ENCODE measurements at regions not wholly inside any gene's neighbourhood (a gene's known extent, or its start where the extent isn't known, plus 50 kb on each side); places are given as distances from the start of the nearest gene placed in this dataset.
"Not testable (repeated sequence)": the region's sequence is repeated elsewhere in the genome, so short reads cannot be mapped to it uniquely, and the experiment has no call there.

- FAIRE-seq = no peak
- Histone ChIP-seq H3K27me3 (ENCODE audit: control insufficient read depth, insufficient read depth, low read length) (peaks cover 2% of the 10 kb centered on the region), H3K4me3 (ENCODE audit: low read depth, low read length) (no peak overlapping the region), H3K36me3 (ENCODE audit: control insufficient read depth, insufficient read depth, low read length) (no peaks in the 10 kb centered on the region)
- no peak for TF ChIP-seq CTCF (IDR thresholded peaks at IDR 0.05; ENCODE audit: insufficient read depth, low read length, severe bottlenecking)
- no peak for DNase-seq (ENCODE audit: low read depth)
These were observed 50.5 kb upstream of the PARP4 start for GRCh38 chr13:24563087-24563486.

- DNase-seq (ENCODE audit: low read depth) = peak; percentile 12
- H3K36me3 ChIP-seq (ENCODE audit: control insufficient read depth, insufficient read depth, low read length); FAIRE-seq; H3K4me3 ChIP-seq (ENCODE audit: low read depth, low read length); H3K27me3 ChIP-seq (ENCODE audit: control insufficient read depth, insufficient read depth, low read length): not testable (repeated sequence)
These were observed 51.4 kb upstream of the PARP4 start for GRCh38 chr13:24563971-24564370.

GRCh38 chr13:24564881-24565280, 52.3 kb upstream of the PARP4 start:
- no peak for FAIRE-seq

GRCh38 chr13:24567593-24567992, 55.0 kb upstream of the PARP4 start:
- not testable (repeated sequence) for H3K4me3 ChIP-seq (ENCODE audit: low read depth, low read length); FAIRE-seq; H3K27me3 ChIP-seq (ENCODE audit: control insufficient read depth, insufficient read depth, low read length); H3K36me3 ChIP-seq (ENCODE audit: control insufficient read depth, insufficient read depth, low read length)
- DNase-seq (ENCODE audit: low read depth) = peak; percentile 84

More at GRCh38 chr13:24564881-24565280, 52.3 kb upstream of the PARP4 start:
- H3K4me3 ChIP-seq (ENCODE audit: low read depth, low read length) = no peak overlapping the region
- no peak for DNase-seq (ENCODE audit: low read depth)
- H3K27me3 ChIP-seq (ENCODE audit: control insufficient read depth, insufficient read depth, low read length) = no peaks in the 10 kb centered on the region
- H3K36me3 ChIP-seq (ENCODE audit: control insufficient read depth, insufficient read depth, low read length) = no peaks in the 10 kb centered on the region
- TF ChIP-seq CTCF (IDR thresholded peaks at IDR 0.05; ENCODE audit: insufficient read depth, low read length, severe bottlenecking) = no peak

GRCh38 chr13:24574847-24575246, 62.3 kb upstream of the PARP4 start:
- no peak for TF ChIP-seq CTCF (IDR thresholded peaks at IDR 0.05; ENCODE audit: insufficient read depth, low read length, severe bottlenecking)
- DNase-seq (ENCODE audit: low read depth) (no peak), FAIRE-seq (no peak)
- H3K36me3 ChIP-seq (ENCODE audit: control insufficient read depth, insufficient read depth, low read length) = no peaks in the 10 kb centered on the region
- H3K27me3 ChIP-seq (ENCODE audit: control insufficient read depth, insufficient read depth, low read length) = no peaks in the 10 kb centered on the region
- no peak overlapping the region for H3K4me3 ChIP-seq (ENCODE audit: low read depth, low read length)

- DNase-seq (ENCODE audit: low read depth) = peak; percentile 7
- H3K4me3 ChIP-seq (ENCODE audit: low read depth, low read length); H3K36me3 ChIP-seq (ENCODE audit: control insufficient read depth, insufficient read depth, low read length); FAIRE-seq; H3K27me3 ChIP-seq (ENCODE audit: control insufficient read depth, insufficient read depth, low read length): not testable (repeated sequence)
- TF ChIP-seq CTCF (IDR thresholded peaks at IDR 0.05; ENCODE audit: insufficient read depth, low read length, severe bottlenecking) = peak; percentile 45
These were observed 67.7 kb upstream of the PARP4 start for GRCh38 chr13:24580315-24580714.

GRCh38 chr13:24581578-24581977, 69.0 kb upstream of the PARP4 start:
- FAIRE-seq; DNase-seq (ENCODE audit: low read depth); H3K36me3 ChIP-seq (ENCODE audit: control insufficient read depth, insufficient read depth, low read length); H3K27me3 ChIP-seq (ENCODE audit: control insufficient read depth, insufficient read depth, low read length); H3K4me3 ChIP-seq (ENCODE audit: low read depth, low read length): not testable (repeated sequence)

GRCh38 chr13:24591697-24592096, 79.1 kb upstream of the PARP4 start:
- FAIRE-seq; H3K27me3 ChIP-seq (ENCODE audit: control insufficient read depth, insufficient read depth, low read length); H3K36me3 ChIP-seq (ENCODE audit: control insufficient read depth, insufficient read depth, low read length); H3K4me3 ChIP-seq (ENCODE audit: low read depth, low read length): not testable (repeated sequence)
- peak; percentile 3 for DNase-seq (ENCODE audit: low read depth)

GRCh38 chr13:24597906-24598670, 82.1 kb upstream of the ATP12A start:
- DNase-seq (ENCODE audit: low read depth); FAIRE-seq: not testable (repeated sequence)

GRCh38 chr13:24599019-24599791, 81.0 kb upstream of the ATP12A start:
- not testable (repeated sequence) for FAIRE-seq; DNase-seq (ENCODE audit: low read depth); H3K36me3 ChIP-seq (ENCODE audit: control insufficient read depth, insufficient read depth, low read length); H3K27me3 ChIP-seq (ENCODE audit: control insufficient read depth, insufficient read depth, low read length); H3K4me3 ChIP-seq (ENCODE audit: low read depth, low read length)

More at GRCh38 chr13:24597906-24598670, 82.1 kb upstream of the ATP12A start:
- not testable (repeated sequence) for H3K4me3 ChIP-seq (ENCODE audit: low read depth, low read length); H3K36me3 ChIP-seq (ENCODE audit: control insufficient read depth, insufficient read depth, low read length); H3K27me3 ChIP-seq (ENCODE audit: control insufficient read depth, insufficient read depth, low read length)
